ENCODE measurements at regions not wholly inside any gene's neighbourhood (a gene's known extent, or its start where the extent isn't known, plus 50 kb on each side); places are given as distances from the start of the nearest gene placed in this dataset.

GRCh38 chr10:78960316-78960800 lies 108.4 kb upstream of the ZMIZ1 start:
- DNase-seq, result peak in 6 of 10 donors; percentile 43 to 75 (median 48)
- intact Hi-C loops (cut with DNase I), result no loop called here

- intact Hi-C loops (cut with DNase I), result no loop called here
- DNase-seq, result peak in 1 of 10 donors; percentile 28
Measured at GRCh38 chr10:78961760-78962159, 107.0 kb upstream of the ZMIZ1 start.

- peak in 2 of 10 donors; percentile 55 to 73 for DNase-seq
- intact Hi-C loops (cut with DNase I), result no loop called here
Measured at GRCh38 chr10:78963074-78964034, 105.4 kb upstream of the ZMIZ1 start.

DNA sequence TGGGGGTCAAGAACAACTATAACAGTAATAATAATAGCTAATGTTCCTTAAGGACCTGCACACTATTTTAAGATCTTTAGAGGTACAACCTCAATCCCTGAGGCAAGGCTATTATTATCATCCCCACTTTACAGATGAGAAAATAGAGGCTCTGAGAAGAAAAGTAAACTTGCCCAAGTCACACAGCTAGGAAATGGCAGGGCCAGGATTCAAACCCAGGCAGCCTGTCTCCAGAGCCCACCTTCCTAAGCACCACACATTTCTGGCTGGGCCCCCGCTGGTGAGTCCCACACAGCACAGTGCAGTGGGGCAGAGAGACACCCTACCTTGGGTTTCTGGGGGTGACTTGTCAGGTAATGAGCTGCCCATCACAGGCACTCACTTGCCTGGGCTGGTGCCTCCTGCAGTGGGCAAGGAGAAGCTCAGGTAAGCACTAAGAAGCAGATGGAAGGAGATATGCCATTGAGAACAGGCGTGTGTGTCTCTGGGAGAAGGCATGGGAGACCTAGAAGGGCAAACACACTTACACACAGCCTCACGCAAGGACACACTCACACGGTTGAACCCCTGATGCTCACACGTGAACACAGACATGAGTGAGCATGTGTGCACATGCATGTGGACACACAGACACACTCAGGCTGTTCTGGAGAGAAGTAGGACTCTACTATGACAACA lies 104.4 kb upstream of the ZMIZ1 start:
- intact Hi-C loops (cut with DNase I), result no loop called here
- peak in 1 of 10 donors; percentile 2 for DNase-seq

- intact Hi-C loops (cut with DNase I), result no loop called here
- DNase-seq, result peak; percentile 56 to 97 (median 78)
Measured at GRCh38 chr10:78964952-78965633, 103.7 kb upstream of the ZMIZ1 start.

DNA sequence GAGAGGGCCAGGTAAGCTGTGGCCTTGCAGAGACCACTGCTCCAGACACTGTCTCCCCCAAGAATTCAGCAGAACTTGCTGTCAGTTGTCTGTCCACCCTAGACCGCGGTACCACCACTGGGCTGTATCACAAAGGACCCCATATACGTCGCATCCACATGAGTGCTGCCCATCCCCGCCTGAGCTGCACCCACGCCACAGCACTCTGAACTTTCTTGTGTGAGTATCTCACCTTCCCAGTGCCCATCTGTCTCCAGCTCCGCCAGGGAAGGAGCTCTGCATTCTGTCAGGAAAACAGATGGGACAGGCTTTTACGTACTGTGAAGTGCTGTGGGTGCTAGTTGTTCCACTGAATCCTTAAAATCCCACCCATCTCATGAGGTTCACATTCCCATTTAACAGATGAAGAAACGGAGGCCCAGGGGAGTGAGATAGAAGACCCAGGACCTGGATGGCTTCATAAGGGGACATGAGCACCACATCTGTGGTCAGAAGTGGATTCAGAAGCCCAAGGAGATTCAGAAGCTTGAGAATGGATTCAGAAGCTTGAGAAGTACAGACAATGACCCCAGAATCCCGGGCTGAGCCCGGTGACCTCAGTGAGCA lies 102.5 kb upstream of the ZMIZ1 start:
- DNase-seq, result peak in 2 of 10 donors; percentile 59 to 65
- intact Hi-C loops (cut with DNase I), result no loop called here

DNA sequence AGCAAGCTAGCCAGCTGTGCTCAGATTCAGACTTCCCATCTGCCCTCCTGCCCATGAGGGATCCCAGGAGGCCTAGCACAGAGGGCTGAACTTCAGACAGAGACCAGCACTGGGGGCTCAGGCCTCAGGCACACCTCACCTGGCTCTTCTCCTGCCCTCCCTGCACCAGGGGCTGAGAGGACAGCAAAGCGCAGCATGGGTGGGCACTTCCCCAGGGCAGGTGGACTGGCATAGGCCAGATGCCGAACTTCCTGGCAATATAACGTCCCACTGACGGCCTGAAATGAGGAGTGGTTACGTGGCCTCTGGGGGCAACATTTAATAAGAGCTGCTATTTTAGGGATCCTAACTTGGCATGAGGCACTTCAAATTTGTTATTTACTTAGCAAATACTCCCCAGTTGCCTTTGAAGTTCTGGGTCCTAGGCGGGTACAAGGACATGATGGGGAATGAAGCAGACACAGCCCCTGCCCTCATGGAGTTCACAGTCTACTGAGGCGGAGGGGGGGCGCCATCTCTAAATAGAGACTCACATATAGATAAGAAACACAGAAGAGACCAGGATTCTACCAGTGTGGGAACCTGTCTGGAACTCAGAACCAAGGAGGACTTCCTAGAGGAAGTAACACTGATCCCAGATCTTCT lies 101.8 kb upstream of the ZMIZ1 start:
- intact Hi-C loops (cut with DNase I), result no loop called here
- DNase-seq, result peak in 2 of 10 donors; percentile 23 to 25

DNA sequence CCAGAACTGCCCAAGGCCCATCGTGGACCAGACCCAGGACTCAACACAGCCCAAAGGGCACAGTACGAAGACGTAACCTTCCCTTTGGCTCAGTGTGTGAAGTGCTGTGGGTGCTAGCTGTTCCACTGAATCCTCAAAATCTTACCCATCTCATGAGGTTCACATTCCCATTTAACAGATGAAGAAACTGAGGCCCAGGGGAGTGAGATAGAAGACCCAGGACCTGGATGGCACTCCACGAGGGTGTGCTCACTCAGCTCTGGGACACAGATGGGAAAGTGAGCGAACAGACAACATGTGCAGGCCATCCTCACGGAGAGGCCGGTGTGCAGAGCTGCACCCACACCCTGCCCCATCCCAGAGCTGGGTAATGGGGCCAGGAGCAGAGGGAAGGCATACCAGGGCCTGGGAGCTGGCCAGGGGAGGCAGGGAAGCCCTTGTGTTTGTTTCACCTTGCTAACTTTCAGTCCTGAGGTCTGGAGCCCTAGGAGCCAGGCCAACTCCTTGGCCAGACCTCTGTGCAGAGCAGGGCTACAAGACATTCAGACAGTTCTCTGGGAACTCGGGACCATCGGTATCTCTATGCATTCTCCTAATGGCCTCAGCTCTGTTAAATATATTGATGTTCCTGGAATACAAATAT lies 100.3 kb upstream of the ZMIZ1 start:
- DNase-seq, result peak in 1 of 10 donors; percentile 55
- intact Hi-C loops (cut with DNase I), result no loop called here

DNA sequence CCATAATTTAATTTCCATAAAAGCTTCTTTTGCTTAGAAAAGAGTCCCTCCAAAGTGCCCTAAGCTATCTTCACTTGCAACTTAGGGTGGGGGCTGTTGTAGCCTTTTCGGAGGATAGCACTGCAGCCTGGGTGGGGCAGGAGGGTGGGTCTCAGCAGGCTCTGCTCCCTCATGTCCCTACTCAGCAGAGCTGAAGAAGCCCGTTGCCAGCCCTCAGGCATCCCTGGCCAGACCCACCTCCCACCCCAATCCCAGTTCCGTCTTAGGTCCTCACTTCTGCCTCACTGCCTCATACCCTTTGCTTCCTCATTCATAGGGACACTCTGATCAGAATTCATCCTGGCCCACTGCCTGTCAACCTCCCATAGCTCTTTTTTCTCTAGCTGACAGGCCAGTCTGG lies 99.8 kb upstream of the ZMIZ1 start:
- intact Hi-C loops (cut with DNase I), result no loop called here
- peak in 1 of 10 donors; percentile 51 for DNase-seq

GRCh38 chr10:78969719-78970118 lies 99.0 kb upstream of the ZMIZ1 start:
- intact Hi-C loops (cut with DNase I), result loop anchor here (10.0 kb wide), 1 partner anchor 665 kb away; no protein-coding TSS in a partner anchor
- peak in 1 of 10 donors; percentile 59 for DNase-seq

- intact Hi-C loops (cut with DNase I), result loop anchor here (10.0 kb wide), 1 partner anchor 665 kb away; no protein-coding TSS in a partner anchor
- peak in 1 of 10 donors; percentile 26 for DNase-seq
Measured at GRCh38 chr10:78970261-78970660, 98.5 kb upstream of the ZMIZ1 start.

GRCh38 chr10:78971094-78971682 lies 97.6 kb upstream of the ZMIZ1 start:
- intact Hi-C loops (cut with DNase I), result loop anchor here (10.0 kb wide), 1 partner anchor 666 kb away; no protein-coding TSS in a partner anchor
- peak in 1 of 10 donors; percentile 79 for DNase-seq

DNA sequence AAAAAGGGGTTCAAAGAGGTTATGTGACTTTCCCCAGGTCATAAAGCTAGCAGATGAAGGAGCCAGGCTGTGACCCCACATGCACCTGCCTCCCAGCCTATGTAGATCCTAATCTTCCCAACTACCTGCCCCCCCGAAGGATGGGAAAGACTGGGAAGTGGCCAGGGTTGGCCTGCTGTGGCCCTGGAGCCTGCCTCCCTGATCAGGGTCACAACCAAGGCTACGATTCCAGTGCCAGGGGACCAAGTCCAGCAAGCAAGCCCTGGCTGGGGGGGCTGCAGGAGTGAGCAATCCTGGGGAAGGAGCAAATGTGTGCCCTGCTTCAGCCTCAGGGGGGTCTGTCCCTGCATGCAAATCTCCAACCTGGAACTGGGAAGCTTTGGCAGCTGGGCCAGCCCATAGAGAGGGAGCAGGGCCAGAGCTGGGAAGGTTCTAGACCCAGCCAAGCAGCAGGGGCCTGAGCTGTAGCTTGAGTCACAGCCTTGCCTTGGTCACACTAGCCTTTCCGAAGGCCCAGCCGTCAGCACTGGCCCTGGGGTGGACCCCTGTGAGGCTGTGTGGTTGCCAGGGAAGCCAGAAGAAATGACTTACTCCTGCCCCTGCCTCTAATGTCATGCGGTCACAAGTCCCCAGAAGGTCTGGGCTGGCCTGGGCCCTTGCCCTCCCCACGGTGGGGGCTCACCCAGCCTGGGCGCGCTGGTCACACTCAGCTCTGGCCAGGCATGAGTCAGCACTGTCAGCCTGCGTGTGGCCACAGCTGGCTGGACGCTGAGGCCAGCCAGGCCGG lies 96.4 kb upstream of the ZMIZ1 start:
- intact Hi-C loops (cut with DNase I), result loop anchor here (2.0 to 10.0 kb wide), 2 partner anchors 58 to 668 kb away; no protein-coding TSS in a partner anchor
- peak; percentile 66 to 98 (median 83) for DNase-seq

DNA sequence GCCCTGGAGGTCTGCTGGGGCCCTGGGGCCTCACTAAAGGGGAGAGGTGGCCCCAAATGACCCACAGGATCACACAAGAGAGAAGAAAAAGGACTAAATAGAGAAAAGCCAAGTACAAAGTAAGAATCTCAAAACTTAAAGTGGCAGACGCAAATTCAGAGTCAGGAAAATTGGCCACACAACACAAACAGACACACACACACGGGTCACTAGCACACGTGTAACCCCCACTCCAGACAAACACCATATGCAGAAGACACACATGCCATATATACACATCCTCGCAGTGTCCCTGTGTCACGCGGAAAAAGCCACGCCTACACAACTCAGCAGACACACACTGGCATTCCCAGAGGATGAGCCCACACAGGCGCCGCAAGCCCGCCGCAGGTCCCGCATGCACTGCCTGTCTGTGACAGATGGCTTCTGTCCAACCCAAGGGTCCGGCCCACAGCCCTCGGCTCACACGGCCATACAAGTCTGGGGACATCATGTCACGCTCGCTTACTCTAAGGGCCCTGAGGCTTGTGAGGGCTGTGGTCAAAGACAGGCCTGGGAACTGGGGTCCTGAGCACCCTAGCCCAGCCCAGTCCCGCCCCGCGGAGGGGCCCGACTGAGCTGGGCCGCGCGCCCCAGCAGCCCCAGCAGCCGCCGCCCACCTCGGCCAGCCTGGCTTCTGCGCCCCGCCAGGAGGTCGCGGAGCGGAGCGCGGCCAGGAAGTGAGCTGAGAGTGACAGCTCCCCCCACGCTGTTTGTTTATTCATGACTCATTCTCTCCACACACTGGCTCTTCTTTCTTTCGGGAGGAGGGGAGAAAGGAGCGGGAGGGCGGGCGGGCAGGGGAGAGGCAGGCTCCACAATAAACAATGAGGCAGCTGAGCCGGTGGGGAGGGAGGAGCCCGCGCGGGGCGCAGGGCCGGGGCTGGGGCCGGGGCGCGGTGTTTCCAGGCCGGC lies 95.5 kb upstream of the ZMIZ1 start:
- intact Hi-C loops (cut with DNase I), result loop anchor here (2.0 to 10.0 kb wide), 2 partner anchors 58 to 668 kb away; no protein-coding TSS in a partner anchor
- DNase-seq, result peak; percentile 71 to 97 (median 81)

- peak; percentile 66 to 95 (median 76) for DNase-seq
- intact Hi-C loops (cut with DNase I), result loop anchor here (1.0 to 10.0 kb wide), 5 partner anchors 59 to 669 kb away; no protein-coding TSS in a partner anchor
Measured at GRCh38 chr10:78973901-78974616, 94.7 kb upstream of the ZMIZ1 start.
